ENCODE measurements at regions not wholly inside any gene's neighbourhood (a gene's known extent, or its start where the extent isn't known, plus 50 kb on each side); places are given as distances from the start of the nearest gene placed in this dataset.

- peak; percentile 14 for DNase-seq (ENCODE audit: low spot score)
Measured at GRCh38 chr1:14102180-14102579, 402.2 kb downstream of the PRDM2 start.

DNA sequence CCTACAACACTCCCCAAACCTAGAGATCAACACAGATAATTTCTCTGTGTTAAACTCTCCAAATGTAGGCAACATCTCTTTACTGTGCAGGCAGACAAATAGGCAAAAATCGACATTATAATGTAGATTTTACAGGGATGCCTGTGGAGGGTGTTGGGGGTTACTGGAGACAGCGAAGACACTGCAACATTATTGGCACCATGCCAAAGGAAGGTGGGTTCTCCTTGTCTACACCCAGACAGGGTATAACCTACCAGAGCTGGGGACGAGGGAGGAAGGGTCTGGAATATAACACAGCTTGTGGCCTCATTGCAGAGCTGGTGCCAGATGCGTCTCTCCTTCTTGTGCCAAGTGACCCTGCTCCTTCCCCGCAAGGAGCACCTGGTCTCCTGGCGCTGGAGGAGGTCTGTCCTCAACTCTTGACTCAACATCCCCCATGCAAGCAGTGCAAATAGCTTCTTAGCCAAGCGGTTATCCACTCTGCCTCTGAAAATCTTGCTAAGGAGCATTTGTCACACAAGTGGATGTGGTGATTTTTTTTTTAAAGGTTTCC, 404.0 kb downstream of the PRDM2 start:
- no peak for DNase-seq (ENCODE audit: low spot score)

DNA sequence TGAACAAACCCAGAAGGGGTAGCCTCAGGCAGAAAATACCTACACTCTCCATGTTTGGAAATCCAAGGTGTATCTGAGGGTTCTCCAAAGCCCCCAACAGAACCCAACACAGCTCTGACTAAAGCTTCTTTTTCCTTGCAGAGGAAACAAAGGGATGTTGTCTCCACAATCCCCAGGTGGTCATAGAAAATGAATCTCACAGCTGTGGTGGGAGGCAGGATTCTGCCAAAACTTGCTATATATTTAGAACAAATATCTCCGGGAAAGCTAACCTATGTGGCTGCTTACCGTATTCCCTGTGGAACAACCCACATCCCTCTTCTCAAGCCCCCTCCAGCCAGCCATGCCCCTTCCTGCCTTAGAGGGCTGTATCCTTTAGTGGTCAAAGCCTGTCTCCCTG, 406.1 kb downstream of the PRDM2 start:
- no peak for DNase-seq (ENCODE audit: low spot score)

DNA sequence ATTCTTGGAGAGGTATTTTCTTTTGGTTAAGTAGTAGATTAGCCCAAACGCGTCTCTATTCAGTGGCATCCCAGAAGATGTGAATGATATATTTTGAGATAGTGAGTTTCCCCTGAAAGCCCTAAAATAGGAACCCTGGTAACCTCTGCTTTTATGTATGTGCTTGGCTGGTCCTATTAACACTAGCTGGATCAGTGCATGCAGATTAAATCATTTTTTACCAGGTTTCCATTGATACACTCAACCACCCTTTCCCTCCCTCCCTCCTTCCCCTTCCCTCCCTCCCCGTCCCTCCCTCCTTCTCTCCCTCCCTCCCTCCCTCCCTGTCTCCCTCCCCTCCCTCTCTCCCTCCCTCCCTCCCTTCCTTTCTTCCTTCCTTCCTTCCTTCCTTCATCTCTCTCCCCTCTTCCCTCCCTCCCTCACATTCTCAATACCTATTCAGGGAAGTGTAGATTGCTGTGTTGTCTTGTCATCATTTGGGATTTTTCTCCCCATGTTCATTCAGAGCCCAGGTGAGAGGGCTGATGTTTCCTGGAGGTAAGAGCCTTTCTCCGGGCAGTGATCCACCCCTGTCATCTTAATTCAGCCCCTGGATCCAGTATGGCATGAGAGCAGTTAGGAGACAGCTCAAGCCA, 406.8 kb downstream of the PRDM2 start:
- no peak for DNase-seq (ENCODE audit: low spot score)

- no peak for DNase-seq (ENCODE audit: low spot score)
Measured at GRCh38 chr1:14108356-14109275, 408.6 kb downstream of the PRDM2 start.

DNA sequence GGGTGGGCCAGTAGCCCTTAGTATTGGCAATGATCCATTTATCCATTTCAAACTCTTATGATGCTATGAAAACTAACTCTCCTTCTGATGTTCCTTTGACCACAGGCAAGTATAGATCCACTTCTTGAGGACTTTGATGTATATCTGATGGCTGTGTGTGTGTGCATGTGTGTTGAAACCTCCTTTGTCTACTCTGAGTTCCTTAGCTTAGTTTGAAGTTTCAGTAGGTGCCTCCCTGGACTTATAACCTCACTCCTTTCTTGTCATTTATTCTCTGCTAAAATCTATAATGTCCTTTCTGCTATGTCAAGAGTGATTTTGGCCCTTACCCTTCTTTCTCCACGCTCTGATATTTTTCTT, 409.3 kb downstream of the PRDM2 start:
- no peak for DNase-seq (ENCODE audit: low spot score)

DNA sequence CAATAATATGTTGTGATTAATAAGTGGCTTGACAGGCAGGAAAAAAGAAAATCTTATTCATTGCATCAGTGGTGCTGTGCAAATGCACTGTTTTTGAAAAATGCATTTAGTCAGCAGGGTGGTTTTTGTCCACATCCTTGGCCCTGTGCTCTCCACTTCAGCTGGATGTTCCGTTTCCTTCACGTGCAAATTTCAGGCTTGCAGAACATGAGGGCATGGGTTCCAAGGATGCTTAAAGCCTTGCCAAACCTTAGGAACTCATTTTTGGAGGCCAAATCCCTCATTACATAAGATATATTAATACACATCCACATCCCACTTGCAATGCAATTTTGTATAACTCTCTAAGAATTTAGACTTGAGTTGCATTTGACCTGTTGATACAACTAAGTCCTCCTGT, 410.1 kb downstream of the PRDM2 start:
- DNase-seq (ENCODE audit: low spot score), result no peak

DNA sequence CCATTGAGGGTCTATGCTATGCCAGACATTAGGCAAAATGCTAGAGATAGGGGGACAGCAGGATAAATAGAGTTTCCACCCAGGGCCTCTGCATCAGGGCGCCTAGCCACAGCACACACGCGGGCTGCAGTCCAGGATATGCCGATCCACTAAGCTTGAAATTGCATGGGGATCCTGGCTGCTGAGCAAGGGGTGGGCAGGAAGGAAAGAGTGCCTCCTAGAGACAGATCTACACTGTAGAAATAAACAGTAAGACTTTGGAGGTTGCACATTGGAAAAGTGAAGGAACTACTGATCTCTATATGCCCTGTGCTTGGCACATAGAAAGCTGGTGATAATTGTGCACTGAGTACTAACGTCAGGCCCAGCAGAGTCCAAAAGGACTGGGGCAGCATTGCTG, 411.1 kb downstream of the PRDM2 start:
- no peak for DNase-seq (ENCODE audit: low spot score)

DNA sequence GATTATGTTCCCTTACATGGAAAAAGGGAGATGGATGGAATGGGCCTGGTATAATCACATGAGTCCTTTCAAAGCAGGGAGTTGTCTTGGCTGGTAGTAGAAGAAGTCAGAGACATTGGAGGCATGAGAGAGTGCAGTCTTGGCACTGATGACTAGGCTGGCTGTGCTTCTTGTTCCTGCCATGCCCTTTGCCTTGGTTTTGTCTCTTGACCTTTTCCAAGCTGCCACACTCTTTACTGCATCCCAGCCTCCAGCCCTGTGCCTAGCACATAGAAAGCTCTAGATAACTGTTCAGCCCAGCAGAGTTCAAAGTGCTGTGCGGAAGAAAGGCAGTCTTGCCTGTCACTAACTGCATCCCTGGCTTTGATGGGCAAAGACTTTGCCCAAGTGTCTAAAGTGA, 412.6 kb downstream of the PRDM2 start:
- DNase-seq (ENCODE audit: low spot score), result no peak

DNA sequence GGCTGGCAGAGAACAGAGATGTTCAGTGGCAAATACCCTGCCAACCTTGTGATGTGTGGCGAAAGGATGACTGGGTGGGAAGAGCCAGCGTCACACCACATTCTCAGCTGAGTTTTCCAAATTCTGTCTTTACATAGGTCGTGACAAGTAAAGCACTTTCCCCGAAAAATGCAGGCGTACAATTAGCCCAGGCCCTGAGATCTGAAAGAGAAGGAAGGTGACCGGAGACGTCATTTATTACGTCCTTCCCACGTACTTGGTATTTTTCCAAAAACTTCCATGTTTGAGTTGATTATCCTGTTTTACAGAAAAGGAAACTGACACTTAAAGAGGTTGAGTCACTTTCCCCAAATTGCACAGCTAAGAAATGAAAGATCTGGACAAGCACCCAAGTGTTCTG, 413.3 kb downstream of the PRDM2 start:
- DNase-seq (ENCODE audit: low spot score), result no peak

- DNase-seq (ENCODE audit: low spot score), result peak; percentile 70
Measured at GRCh38 chr1:14113841-14114567, 414.0 kb downstream of the PRDM2 start.

DNA sequence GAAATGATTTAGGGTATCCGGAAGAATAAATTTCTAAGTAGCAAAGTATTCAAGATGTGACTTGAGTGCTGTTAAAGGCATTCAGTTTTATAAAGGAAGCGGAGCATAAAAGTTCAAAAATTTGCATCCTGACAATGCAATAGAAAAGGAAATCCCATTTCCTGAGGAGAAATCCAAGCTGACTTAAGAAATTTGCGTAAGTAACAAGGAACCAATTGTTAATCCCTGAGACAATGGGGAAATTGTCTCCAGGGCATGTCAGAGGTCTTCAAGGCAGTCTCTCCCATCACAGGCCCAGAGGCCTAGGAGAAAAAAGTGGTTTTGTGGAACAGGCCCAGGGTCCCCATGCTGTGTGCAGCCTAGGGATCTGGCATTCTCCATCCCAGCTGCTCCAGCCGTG, 416.0 kb downstream of the PRDM2 start:
- DNase-seq (ENCODE audit: low spot score), result no peak

DNA sequence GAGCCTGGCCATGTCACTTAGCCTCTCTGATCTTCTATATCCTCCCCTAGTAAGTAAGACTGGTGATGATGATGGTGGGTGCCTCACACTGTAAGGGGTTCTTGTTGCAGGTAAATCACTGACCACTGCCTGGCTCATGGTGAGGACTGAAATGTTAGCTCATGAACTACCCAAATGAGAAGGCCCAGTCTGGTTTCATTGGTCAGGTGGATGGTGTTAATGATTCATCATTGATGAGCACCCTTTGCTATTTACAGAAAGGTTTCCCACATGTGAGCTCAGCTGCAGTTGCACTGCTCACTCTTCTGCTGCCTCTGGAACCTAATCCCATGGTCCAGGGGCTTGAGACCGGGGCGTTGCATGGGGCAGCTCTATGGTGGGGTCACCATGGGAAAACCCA, 417.7 kb downstream of the PRDM2 start:
- DNase-seq (ENCODE audit: low spot score), result no peak

- DNase-seq (ENCODE audit: low spot score), result no peak
Measured at GRCh38 chr1:14118691-14119485, 418.9 kb downstream of the PRDM2 start.

DNA sequence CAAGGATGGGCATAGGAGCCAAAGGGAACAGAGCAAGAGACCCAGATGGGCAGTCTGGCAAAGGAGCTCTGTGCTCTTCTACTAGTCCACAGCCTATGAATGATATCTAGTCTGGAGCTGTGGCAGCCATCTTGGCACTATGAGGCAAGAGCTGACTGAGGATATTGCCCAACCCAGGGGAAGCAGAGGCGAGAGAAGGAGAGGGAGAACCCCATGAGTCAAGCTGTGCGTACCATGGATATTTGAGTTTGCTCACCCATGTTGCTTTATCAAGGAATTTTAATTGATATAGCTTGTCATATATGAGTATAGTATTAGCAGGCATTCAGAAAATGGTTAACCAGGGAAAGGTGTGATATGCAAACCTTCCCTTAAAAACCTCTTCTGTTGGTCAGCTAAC, 420.9 kb downstream of the PRDM2 start:
- DNase-seq (ENCODE audit: low spot score), result no peak

GRCh38 chr1:14128096-14128495, 428.1 kb downstream of the PRDM2 start:
- DNase-seq (ENCODE audit: low spot score), result no peak

GRCh38 chr1:14129009-14129408, 429.0 kb downstream of the PRDM2 start:
- no peak for DNase-seq (ENCODE audit: low spot score)

- DNase-seq (ENCODE audit: low spot score), result no peak
Measured at GRCh38 chr1:14135070-14135469, 435.1 kb downstream of the PRDM2 start.

DNA sequence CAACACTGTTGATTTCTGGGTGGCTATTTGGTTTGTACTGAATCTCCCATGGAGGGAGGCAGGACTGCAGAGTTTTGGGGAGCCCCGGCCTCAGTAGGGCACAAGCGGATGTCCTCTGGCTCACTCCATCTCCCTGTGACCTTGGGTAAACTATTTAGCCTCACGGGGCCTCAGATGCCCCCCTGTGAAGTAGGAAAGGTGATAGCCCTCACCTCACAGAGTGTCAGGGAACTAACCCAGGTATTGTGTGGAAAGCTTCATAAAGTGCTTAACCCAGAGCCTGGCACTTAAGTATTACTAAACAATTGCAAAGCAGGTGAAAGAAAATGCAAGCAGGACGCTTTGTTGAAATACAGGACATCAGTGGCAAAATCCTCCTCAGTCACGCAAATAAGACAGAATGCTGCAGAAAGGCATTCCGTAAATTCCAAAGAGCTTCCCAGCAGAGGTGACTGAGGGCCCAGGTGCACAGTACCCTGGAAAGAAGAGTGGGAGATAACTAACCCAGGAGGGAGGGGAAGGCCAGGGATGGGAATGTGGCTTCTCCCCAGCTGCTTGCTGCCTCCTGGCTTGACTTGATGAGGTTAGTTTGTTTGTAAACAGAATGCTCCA, 436.3 kb downstream of the PRDM2 start:
- no peak for DNase-seq (ENCODE audit: low spot score)

DNA sequence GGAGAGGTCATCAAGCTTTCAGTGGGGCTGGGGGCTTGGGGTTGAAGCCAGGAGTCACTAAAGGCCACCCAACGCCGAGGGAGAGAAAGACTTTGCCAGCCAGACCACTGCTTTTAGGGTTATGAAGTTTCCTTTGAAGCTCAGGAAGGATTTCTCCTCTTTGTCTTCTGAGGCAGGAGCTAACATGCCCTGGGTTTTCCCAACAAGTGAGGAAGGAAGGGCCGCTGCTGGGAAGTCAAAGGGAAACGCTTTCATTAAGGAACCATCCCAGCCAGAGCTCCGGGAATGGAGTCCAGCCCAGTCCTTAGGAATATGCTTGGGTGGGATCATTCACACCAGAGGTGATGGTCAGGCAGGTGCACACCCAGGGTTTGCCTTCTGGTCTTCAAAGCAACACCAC, 436.9 kb downstream of the PRDM2 start:
- no peak for DNase-seq (ENCODE audit: low spot score)

- no peak for DNase-seq (ENCODE audit: low spot score)
Measured at GRCh38 chr1:14137411-14138134, 437.6 kb downstream of the PRDM2 start.

Measured in ecto neural progenitor cell (in vitro differentiated cells).